Islet of Langerhans (tissue), 1 donor: ENCODE measurements at regions not wholly inside any gene's neighbourhood (a gene's known extent, or its start where the extent isn't known, plus 50 kb on each side); places are given as distances from the start of the nearest gene placed in this dataset.

ENCODE experiments used
- FAIRE-seq: peaks from one replicate; lab custom pipeline; 2011; peaks lifted over from hg19 to GRCh38; lab: Jason Lieb, UNC

GRCh38 chr2:117071556-117072102, 742.9 kb upstream of the DDX18 start:
- no peak for FAIRE-seq

GRCh38 chr2:117074756-117075155, 739.7 kb upstream of the DDX18 start:
- no peak for FAIRE-seq

GRCh38 chr2:117085256-117085655, 729.2 kb upstream of the DDX18 start:
- FAIRE-seq = no peak

GRCh38 chr2:117085737-117086136, 728.8 kb upstream of the DDX18 start:
- no peak for FAIRE-seq

GRCh38 chr2:117086174-117086942, 728.1 kb upstream of the DDX18 start:
- FAIRE-seq = no peak

GRCh38 chr2:117086943-117087250, 727.6 kb upstream of the DDX18 start:
- FAIRE-seq = no peak

GRCh38 chr2:117087535-117088291, 726.8 kb upstream of the DDX18 start:
- FAIRE-seq = no peak

GRCh38 chr2:117091041-117091837, 723.3 kb upstream of the DDX18 start:
- FAIRE-seq = no peak

- FAIRE-seq = no peak
These were observed 712.9 kb upstream of the DDX18 start for GRCh38 chr2:117101613-117102012.

GRCh38 chr2:117108741-117109267, 705.7 kb upstream of the DDX18 start:
- FAIRE-seq = no peak

GRCh38 chr2:117118994-117119393, 695.5 kb upstream of the DDX18 start:
- FAIRE-seq = no peak

GRCh38 chr2:117123362-117123761, 691.1 kb upstream of the DDX18 start:
- no peak for FAIRE-seq

- no peak for FAIRE-seq
These were observed 687.8 kb upstream of the DDX18 start for GRCh38 chr2:117126656-117127055.

- no peak for FAIRE-seq
These were observed 686.8 kb upstream of the DDX18 start for GRCh38 chr2:117127680-117128079.

- FAIRE-seq = no peak
These were observed 686.0 kb upstream of the DDX18 start for GRCh38 chr2:117128461-117128860.

GRCh38 chr2:117137371-117137770, 677.1 kb upstream of the DDX18 start:
- FAIRE-seq = no peak

GRCh38 chr2:117169036-117169765, 645.3 kb upstream of the DDX18 start:
- FAIRE-seq = no peak

GRCh38 chr2:117170897-117171296, 643.6 kb upstream of the DDX18 start:
- no peak for FAIRE-seq

- FAIRE-seq = no peak
These were observed 635.1 kb upstream of the DDX18 start for GRCh38 chr2:117179405-117179804.

GRCh38 chr2:117190856-117191559, 623.5 kb upstream of the DDX18 start:
- FAIRE-seq = no peak

- no peak for FAIRE-seq
These were observed 619.1 kb upstream of the DDX18 start for GRCh38 chr2:117195381-117195780.
